Lower leg skin (tissue), 3 donors: ENCODE measurements at regions not wholly inside any gene's neighbourhood (a gene's known extent, or its start where the extent isn't known, plus 50 kb on each side); places are given as distances from the start of the nearest gene placed in this dataset.

Experiments
- POLR2A ChIP-seq, 2 donors: fragments of 450-650 bp; IDR thresholded peaks; one replicate each; pipeline ENCODE4 v1.6.1; 2016 to 2017; ENCODE audit warnings: antibody characterized with exemption in 2 of 2, mild to moderate bottlenecking in 1 of 2, moderate library complexity in 1 of 2
- TF ChIP-seq, protein P1 (sequence below), 3 donors: fragments of 450-650 bp; IDR thresholded peaks; one replicate each; pipeline ENCODE4 v1.5.1; 2016; ENCODE audit warnings: antibody characterized with exemption in 3 of 3, mild to moderate bottlenecking in 3 of 3, moderate library complexity in 2 of 3

DNA sequence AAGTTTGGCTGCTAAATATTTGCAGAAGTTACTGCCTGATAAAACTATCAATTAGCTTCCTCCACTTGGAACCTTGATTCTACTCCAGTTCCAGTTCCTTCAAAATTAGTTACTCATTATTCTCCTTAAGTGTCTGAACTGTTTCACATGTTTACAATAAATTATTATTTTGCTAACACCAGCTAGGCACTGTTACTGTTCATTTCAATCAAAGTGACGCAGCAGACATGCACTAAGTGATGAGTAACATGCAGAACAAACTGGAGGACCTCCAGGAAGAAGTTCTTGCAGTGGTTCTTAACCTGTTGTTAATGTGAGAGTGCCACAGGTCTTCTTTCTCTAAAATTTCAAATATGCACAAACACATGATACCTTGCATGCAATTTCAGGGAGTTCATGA, 491.8 kb upstream of the SEMA3A start:
- no peak for TF ChIP-seq POLR2A (IDR thresholded peaks at IDR 0.05)
- TF ChIP-seq, protein P1, sequence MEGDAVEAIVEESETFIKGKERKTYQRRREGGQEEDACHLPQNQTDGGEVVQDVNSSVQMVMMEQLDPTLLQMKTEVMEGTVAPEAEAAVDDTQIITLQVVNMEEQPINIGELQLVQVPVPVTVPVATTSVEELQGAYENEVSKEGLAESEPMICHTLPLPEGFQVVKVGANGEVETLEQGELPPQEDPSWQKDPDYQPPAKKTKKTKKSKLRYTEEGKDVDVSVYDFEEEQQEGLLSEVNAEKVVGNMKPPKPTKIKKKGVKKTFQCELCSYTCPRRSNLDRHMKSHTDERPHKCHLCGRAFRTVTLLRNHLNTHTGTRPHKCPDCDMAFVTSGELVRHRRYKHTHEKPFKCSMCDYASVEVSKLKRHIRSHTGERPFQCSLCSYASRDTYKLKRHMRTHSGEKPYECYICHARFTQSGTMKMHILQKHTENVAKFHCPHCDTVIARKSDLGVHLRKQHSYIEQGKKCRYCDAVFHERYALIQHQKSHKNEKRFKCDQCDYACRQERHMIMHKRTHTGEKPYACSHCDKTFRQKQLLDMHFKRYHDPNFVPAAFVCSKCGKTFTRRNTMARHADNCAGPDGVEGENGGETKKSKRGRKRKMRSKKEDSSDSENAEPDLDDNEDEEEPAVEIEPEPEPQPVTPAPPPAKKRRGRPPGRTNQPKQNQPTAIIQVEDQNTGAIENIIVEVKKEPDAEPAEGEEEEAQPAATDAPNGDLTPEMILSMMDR (IDR thresholded peaks at IDR 0.05), result no peak
